SK-N-SH (cell line): ENCODE measurements at regions not wholly inside any gene's neighbourhood (a gene's known extent, or its start where the extent isn't known, plus 50 kb on each side); places are given as distances from the start of the nearest gene placed in this dataset.

Experiments used
- CTCF ChIA-PET: fragments of 300-600, 350-600 bp; formaldehyde crosslinking; extraction: SDS; loops from one replicate; lab custom pipeline; 2021; lab: Yijun Ruan, JAX
- POLR2A ChIA-PET: fragments of 350-600 bp; sonication (Branson Sonifier 250); formaldehyde crosslinking; extraction: SDS; loops from one replicate; lab custom pipeline; 2020; ENCODE audit warnings: antibody characterized with exemption, inconsistent platforms; lab: Yijun Ruan, JAX
- DNase-seq: peaks from one replicate; pipeline ENCODE4 v3.0.0; 2012
- H2AFZ ChIP-seq: fragments of 200-600 bp; sonication (generic); 2 replicates; pipeline ENCODE4 v1.8.1; 2016; ENCODE audit warnings: antibody characterized with exemption, mild to moderate bottlenecking, low read depth
- H3F3A ChIP-seq: fragments of 200-600 bp; sonication (generic); replicated peaks from 2 replicates; pipeline ENCODE3; 2016; ENCODE audit warnings: antibody characterized with exemption, mild to moderate bottlenecking; ENCODE audit not compliant: insufficient read depth
- H3K27ac ChIP-seq, 2 experiments: fragments of 200-500 bp in 1 of 2; fragments of 200-600 bp in 1 of 2; sonication (Bioruptor generic) in 1 of 2; sonication (generic), shearing (Covaris generic) in 1 of 2; 2 replicates each; pipeline versions ENCODE4 v1.5.1 to v1.6.1; 2014 to 2016; ENCODE audit warnings: low read depth in 2 of 2, inconsistent platforms in 1 of 2, low read length in 1 of 2, mild to moderate bottlenecking in 1 of 2, mixed read lengths in 1 of 2
- H3K27me3 ChIP-seq: fragments of 200-600 bp; sonication (generic), shearing (Covaris generic); 2 replicates; pipeline ENCODE4 v1.6.1; 2016; ENCODE audit warnings: mixed run types; ENCODE audit not compliant: insufficient read depth
- H3K36me3 ChIP-seq, 2 experiments: fragments of 200-500 bp in 1 of 2; fragments of 200-600 bp in 1 of 2; sonication (Bioruptor generic) in 1 of 2; sonication (generic) in 1 of 2; replicated peaks in 1 of 2; 2 replicates each; pipeline versions ENCODE3 to v1.5.1; 2014 to 2016; ENCODE audit warnings: low read length in 1 of 2, mild to moderate bottlenecking in 1 of 2; ENCODE audit not compliant: insufficient read depth in 2 of 2, control insufficient read depth in 1 of 2
- H3K4me1 ChIP-seq, 2 experiments: fragments of 200-500 bp in 1 of 2; fragments of 200-600 bp in 1 of 2; sonication (Bioruptor generic) in 1 of 2; sonication (generic), shearing (Covaris generic) in 1 of 2; 2 replicates each; pipeline versions ENCODE4 v1.5.1 to v1.6.1; 2014 to 2016; ENCODE audit warnings: low read depth in 1 of 2, low read length in 1 of 2, mixed run types in 1 of 2; ENCODE audit not compliant: insufficient read depth in 2 of 2, control insufficient read depth in 1 of 2
- H3K4me2 ChIP-seq: fragments of 200-600 bp; sonication (generic), shearing (Covaris generic); 2 replicates; pipeline ENCODE4 v1.6.1; 2017; ENCODE audit warnings: mixed run types
- H3K4me3 ChIP-seq, 2 experiments: fragments of 200-500 bp in 1 of 2; fragments of 200-600 bp in 1 of 2; sonication (Bioruptor generic) in 1 of 2; sonication (generic), shearing (Covaris generic) in 1 of 2; 2 replicates each; pipeline versions ENCODE4 v1.5.1 to v1.8.1; 2014 to 2016; ENCODE audit warnings: low read depth in 2 of 2, inconsistent platforms in 1 of 2, low read length in 1 of 2, mild to moderate bottlenecking in 1 of 2, mixed read lengths in 1 of 2, moderate library complexity in 1 of 2
- H3K79me2 ChIP-seq: fragments of 200-600 bp; sonication (generic); 2 replicates; pipeline ENCODE4 v1.8.1; 2017; ENCODE audit warnings: mild to moderate bottlenecking; ENCODE audit not compliant: insufficient read depth
- H3K9ac ChIP-seq: fragments of 200-600 bp; sonication (generic); 2 replicates; pipeline ENCODE4 v1.6.1; 2017; ENCODE audit warnings: mixed run types
- H3K9me2 ChIP-seq: fragments of 200-600 bp; sonication (generic); 2 replicates; pipeline ENCODE4 v1.6.1; 2017; ENCODE audit warnings: mixed run types
- H3K9me3 ChIP-seq: fragments of 200-600 bp; sonication (generic); 2 replicates; pipeline ENCODE4 v1.6.1; 2017; ENCODE audit warnings: mixed run types, mild to moderate bottlenecking, moderate library complexity
- H4K20me1 ChIP-seq: fragments of 200-600 bp; sonication (generic); 2 replicates; pipeline ENCODE4 v1.6.1; 2017; ENCODE audit warnings: mild to moderate bottlenecking, mixed run types; ENCODE audit not compliant: insufficient read depth
- EZH2phosphoT487 ChIP-seq: fragments of 200-600 bp; sonication (generic); IDR thresholded peaks from 2 replicates; pipeline ENCODE4 v1.6.1; 2017; ENCODE audit warnings: low read depth, mixed run types, mild to moderate bottlenecking, antibody characterized with exemption, moderate library complexity, borderline replicate concordance
- FOSL2 ChIP-seq: IDR thresholded peaks from 2 replicates; pipeline ENCODE4 v1.4.0; 2012; ENCODE audit warnings: low read depth, mild to moderate bottlenecking, moderate library complexity, borderline replicate concordance
- GATA2 ChIP-seq: sonication (generic); formaldehyde crosslinking; IDR thresholded peaks from 2 replicates; pipeline ENCODE4 v1.5.0; 2020; ENCODE audit warnings: mild to moderate bottlenecking, missing genetic modification reagents
- MEF2A ChIP-seq: IDR thresholded peaks from 2 replicates; pipeline ENCODE4 v1.4.0; 2012; ENCODE audit warnings: low read depth, borderline replicate concordance
- MXI1 ChIP-seq: IDR thresholded peaks from 2 replicates; pipeline ENCODE4 v1.6.1; 2012; ENCODE audit warnings: mild to moderate bottlenecking, low read depth, low read length, improper control_type of control experiment
- NRF1 ChIP-seq: IDR thresholded peaks from 2 replicates; pipeline ENCODE4 v1.6.1; 2012; ENCODE audit warnings: low read depth, mild to moderate bottlenecking, low read length
- PBX3 ChIP-seq: IDR thresholded peaks from 2 replicates; pipeline ENCODE4; 2012
- SIN3A ChIP-seq: IDR thresholded peaks from 2 replicates; pipeline ENCODE4 v1.6.1; 2012; ENCODE audit warnings: low read depth, mild to moderate bottlenecking, low read length, moderate library complexity, borderline replicate concordance
- TAF1 ChIP-seq: IDR thresholded peaks from 2 replicates; pipeline ENCODE4 v1.6.1; 2012; ENCODE audit warnings: low read depth, mild to moderate bottlenecking, low read length, moderate library complexity, borderline replicate concordance
- TCF12 ChIP-seq: IDR thresholded peaks from 2 replicates; pipeline ENCODE4 v1.4.0; 2012
- WGBS: methylation state at CpG from one replicate; pipeline ENCODE4 v1.1.6; 2017; ENCODE audit warnings: low lambda C conversion rate; 5-methylcytosine and 5-hydroxymethylcytosine counted together
- TF ChIP-seq, protein P1 (sequence below): IDR thresholded peaks from 2 replicates; pipeline ENCODE4 v1.4.0; 2012; ENCODE audit warnings: low read depth
- TF ChIP-seq, protein P2 (sequence below): fragments of 150-350 bp; IDR thresholded peaks from 2 replicates; pipeline ENCODE4 v1.6.1; 2016; ENCODE audit warnings: mild to moderate bottlenecking, low read depth, low read length

DNA sequence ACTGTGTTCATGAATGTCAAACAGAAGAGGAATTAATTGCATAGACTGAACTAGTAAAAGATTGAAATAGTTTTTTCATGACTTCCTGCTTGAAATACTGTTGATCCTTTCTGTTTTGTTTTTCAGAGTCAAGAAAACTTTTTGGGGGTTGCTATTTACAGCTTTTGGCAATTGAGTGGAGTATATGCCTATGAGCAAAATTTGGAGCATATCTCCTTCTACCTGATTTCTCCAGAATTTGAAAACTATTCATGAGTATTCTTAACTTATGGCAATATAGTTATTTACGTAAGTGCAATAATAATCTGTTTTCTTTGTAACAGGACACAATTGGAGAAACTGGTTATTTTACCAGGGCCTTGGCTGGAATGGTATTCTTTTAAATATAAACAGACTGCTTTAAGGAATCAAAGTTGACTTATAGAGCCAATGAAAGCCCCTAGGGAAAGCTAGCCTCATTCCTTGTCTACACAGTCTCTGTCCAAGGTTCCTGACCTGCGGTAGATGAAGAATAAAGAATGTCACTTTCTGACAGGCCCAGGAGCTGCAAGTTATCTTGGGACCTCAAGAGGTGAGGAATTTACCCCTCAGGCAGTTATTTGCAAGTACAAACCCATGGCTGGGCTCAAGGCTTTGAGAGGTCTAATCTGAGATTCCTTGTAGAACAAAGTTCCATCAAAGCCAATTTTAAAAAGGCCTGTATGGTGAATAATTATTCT is 193.5 kb upstream of the NDUFV2 start:
- H3K4me1 ChIP-seq: no peaks in the 10 kb centered on the region
- H3K9me2 ChIP-seq: no peaks in the 10 kb centered on the region
- no peaks in the 10 kb centered on the region for H3K79me2 ChIP-seq
- H3K9ac ChIP-seq: no peak overlapping the region
- H2AFZ ChIP-seq: no peak overlapping the region
- ChIA-PET POLR2A (no interaction called here), CTCF (no interaction called here)
- no peak for DNase-seq
- no peak overlapping the region for H3K27ac ChIP-seq
- no peak overlapping the region for H3K4me3 ChIP-seq
- TF ChIP-seq, protein P1, sequence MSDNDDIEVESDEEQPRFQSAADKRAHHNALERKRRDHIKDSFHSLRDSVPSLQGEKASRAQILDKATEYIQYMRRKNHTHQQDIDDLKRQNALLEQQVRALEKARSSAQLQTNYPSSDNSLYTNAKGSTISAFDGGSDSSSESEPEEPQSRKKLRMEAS: no peak
- no peaks in the 10 kb centered on the region for H4K20me1 ChIP-seq
- H3K27me3 ChIP-seq: no peaks in the 10 kb centered on the region
- H3K9me3 ChIP-seq: no peaks in the 10 kb centered on the region
- no peaks in the 10 kb centered on the region for H3K36me3 ChIP-seq
- H3F3A ChIP-seq: no peaks in the 10 kb centered on the region
- WGBS: 96% methylated on average over 2 of the region's 2 CpGs
- H3K4me2 ChIP-seq: no peak overlapping the region

GRCh38 chr18:8910186-8910822 is 192.2 kb upstream of the NDUFV2 start:
- Histone ChIP-seq H3K36me3 (no peaks in the 10 kb centered on the region), H4K20me1 (no peaks in the 10 kb centered on the region), H3K4me3 (no peak overlapping the region), H3K27me3 (no peaks in the 10 kb centered on the region), H3F3A (no peaks in the 10 kb centered on the region)
- CTCF ChIA-PET: interaction anchor here (0.7 kb wide), 1 partner anchor 9 kb away, joined by 3 read pairs; no protein-coding TSS in a partner anchor
- WGBS: 62% methylated on average over 4 of the region's 4 CpGs
- no peak for TF ChIP-seq EZH2phosphoT487
- TF ChIP-seq, protein P2, sequence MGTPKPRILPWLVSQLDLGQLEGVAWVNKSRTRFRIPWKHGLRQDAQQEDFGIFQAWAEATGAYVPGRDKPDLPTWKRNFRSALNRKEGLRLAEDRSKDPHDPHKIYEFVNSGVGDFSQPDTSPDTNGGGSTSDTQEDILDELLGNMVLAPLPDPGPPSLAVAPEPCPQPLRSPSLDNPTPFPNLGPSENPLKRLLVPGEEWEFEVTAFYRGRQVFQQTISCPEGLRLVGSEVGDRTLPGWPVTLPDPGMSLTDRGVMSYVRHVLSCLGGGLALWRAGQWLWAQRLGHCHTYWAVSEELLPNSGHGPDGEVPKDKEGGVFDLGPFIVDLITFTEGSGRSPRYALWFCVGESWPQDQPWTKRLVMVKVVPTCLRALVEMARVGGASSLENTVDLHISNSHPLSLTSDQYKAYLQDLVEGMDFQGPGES: no peak
- TF ChIP-seq TCF12: no peak
- TF ChIP-seq TAF1: no peak
- TF ChIP-seq MXI1: no peak
- TF ChIP-seq SIN3A: no peak
- TF ChIP-seq PBX3: no peak
- TF ChIP-seq MEF2A: no peak
- no peak for TF ChIP-seq GATA2
- no peak for TF ChIP-seq NRF1
- TF ChIP-seq FOSL2: no peak
- TF ChIP-seq, all 33 proteins: peak for 0
- no peaks in the 10 kb centered on the region for H3K79me2 ChIP-seq
- no peak overlapping the region for H3K27ac ChIP-seq
- no peak for DNase-seq
- no peaks in the 10 kb centered on the region for H3K9me2 ChIP-seq
- no peaks in the 10 kb centered on the region for H3K4me1 ChIP-seq
- H3K4me2 ChIP-seq: no peak overlapping the region
- peak overlapping the region; percentile 12; the same call in 1 of the 2 replicates for H2AFZ ChIP-seq
- no peaks in the 10 kb centered on the region for H3K9me3 ChIP-seq
- H3K9ac ChIP-seq: no peak overlapping the region
- POLR2A ChIA-PET: no interaction called here
